ENCODE measurements at regions not wholly inside any gene's neighbourhood (a gene's known extent, or its start where the extent isn't known, plus 50 kb on each side); places are given as distances from the start of the nearest gene placed in this dataset.
"Not testable (repeated sequence)": the region's sequence is repeated elsewhere in the genome, so short reads cannot be mapped to it uniquely, and the experiment has no call there.

GRCh38 chr22:12384612-12385011, 3143.4 kb upstream of the OR11H1 start:
- not testable (repeated sequence) for H3K27me3 Mint-ChIP-seq, DNase-seq, H3K27ac Mint-ChIP-seq, H3K4me3 Mint-ChIP-seq
- Mint-ChIP-seq H3K36me3 (ENCODE audit: low read depth) (peaks cover 31% of the 10 kb centered on the region), H3K4me1 (ENCODE audit: low read depth) (peaks cover 13% of the 10 kb centered on the region), H3K9me3 (peaks cover 32% of the 10 kb centered on the region)

GRCh38 chr22:12388824-12389800, 3138.9 kb upstream of the OR11H1 start:
- DNase-seq; H3K4me3 Mint-ChIP-seq; H3K27me3 Mint-ChIP-seq; H3K27ac Mint-ChIP-seq; H3K4me1 Mint-ChIP-seq (ENCODE audit: low read depth): not testable (repeated sequence)
- Mint-ChIP-seq H3K36me3 (ENCODE audit: low read depth) (peaks cover 19% of the 10 kb centered on the region), H3K9me3 (peaks cover 51% of the 10 kb centered on the region)

DNA sequence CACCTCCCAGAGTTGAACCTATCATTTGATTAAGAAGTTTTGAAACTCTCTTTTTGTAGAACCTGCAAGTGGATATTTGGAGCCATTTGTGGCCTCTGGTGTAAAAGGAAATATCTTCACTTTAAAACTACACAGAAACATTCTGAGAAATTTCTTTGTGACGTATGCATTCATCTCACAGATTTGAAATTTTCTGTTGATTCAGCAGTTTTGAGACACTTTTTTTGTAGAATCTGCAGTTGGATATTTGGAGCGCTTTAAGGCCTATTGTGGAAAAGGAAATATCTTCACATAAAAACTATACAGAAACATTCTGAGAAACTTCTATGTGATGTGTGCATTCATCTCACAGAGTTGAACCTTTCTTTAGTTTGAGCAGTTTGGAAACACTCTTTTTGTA, 3130.7 kb upstream of the OR11H1 start:
- H3K4me3 Mint-ChIP-seq; H3K27me3 Mint-ChIP-seq; DNase-seq; H3K27ac Mint-ChIP-seq; H3K36me3 Mint-ChIP-seq (ENCODE audit: low read depth): not testable (repeated sequence)
- Mint-ChIP-seq H3K4me1 (ENCODE audit: low read depth) (peaks cover 12% of the 10 kb centered on the region), H3K9me3 (peaks cover 39% of the 10 kb centered on the region)

- not testable (repeated sequence) for H3K27ac Mint-ChIP-seq, H3K27me3 Mint-ChIP-seq, DNase-seq, H3K4me3 Mint-ChIP-seq
- Mint-ChIP-seq H3K9me3 (peaks cover 38% of the 10 kb centered on the region), H3K36me3 (ENCODE audit: low read depth) (peaks cover 13% of the 10 kb centered on the region), H3K4me1 (ENCODE audit: low read depth) (peaks cover 30% of the 10 kb centered on the region)
Measured at GRCh38 chr22:12401942-12402341, 3126.1 kb upstream of the OR11H1 start.

DNA sequence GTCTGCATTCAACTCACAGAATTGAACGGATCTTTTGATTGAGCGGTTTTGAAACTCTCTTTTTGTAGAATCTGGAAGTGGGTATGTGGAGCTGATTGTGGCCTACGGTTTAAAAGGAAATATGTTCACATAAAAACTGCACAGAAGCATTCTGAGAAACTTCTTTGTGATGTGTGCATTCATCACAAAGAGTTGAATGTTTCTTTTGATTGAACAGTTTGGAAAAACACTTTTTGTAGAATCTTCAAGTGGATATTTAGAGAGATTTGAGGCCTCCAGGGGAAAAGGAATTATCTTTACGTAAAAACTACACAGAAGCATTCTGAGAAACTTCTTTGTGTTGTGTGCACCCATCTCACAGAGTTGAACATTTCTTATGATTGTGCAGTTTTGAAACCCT, 3125.5 kb upstream of the OR11H1 start:
- H3K4me3 Mint-ChIP-seq, H3K27me3 Mint-ChIP-seq, H3K27ac Mint-ChIP-seq, DNase-seq: not testable (repeated sequence)
- H3K4me1 Mint-ChIP-seq (ENCODE audit: low read depth) = peaks cover 31% of the 10 kb centered on the region
- H3K36me3 Mint-ChIP-seq (ENCODE audit: low read depth) = peaks cover 11% of the 10 kb centered on the region
- peaks cover 41% of the 10 kb centered on the region for H3K9me3 Mint-ChIP-seq

DNA sequence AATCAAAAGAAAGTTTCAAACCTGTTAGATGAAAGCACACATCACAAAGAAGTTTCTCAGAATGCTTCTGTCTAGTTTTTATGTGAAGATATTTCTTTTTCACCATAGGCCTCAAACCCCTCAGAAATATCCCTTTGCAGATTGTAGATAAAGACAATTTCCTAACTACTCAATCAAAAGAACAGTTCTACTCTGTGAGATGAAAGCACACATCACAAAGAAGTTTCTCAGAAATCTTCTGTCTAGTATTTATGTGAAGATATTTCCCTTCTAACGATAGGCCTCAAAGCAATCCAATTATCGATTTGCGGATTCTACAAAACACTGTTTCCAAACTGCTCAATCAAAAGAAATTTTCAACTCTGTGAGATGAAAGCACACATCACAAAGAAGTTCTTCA, 3092.1 kb upstream of the OR11H1 start:
- not testable (repeated sequence) for H3K27ac Mint-ChIP-seq; H3K36me3 Mint-ChIP-seq (ENCODE audit: low read depth); H3K4me1 Mint-ChIP-seq (ENCODE audit: low read depth); DNase-seq; H3K4me3 Mint-ChIP-seq; H3K27me3 Mint-ChIP-seq
- peaks cover 30% of the 10 kb centered on the region for H3K9me3 Mint-ChIP-seq

All from activated T-cell treated with anti-CD3 and anti-CD28 coated beads, Interleukin-2, amount 50 U/mL, for 24 hours (primary cell).